Epithelial cell of proximal tubule (primary cell): ENCODE measurements at regions not wholly inside any gene's neighbourhood (a gene's known extent, or its start where the extent isn't known, plus 50 kb on each side); places are given as distances from the start of the nearest gene placed in this dataset.

Experiments used
- DNase-seq: peaks from one replicate; pipeline ENCODE4 v3.0.0-alpha.2; 2011; ENCODE audit warnings: low read depth
- H3K4me3 ChIP-seq: 2 replicates; pipeline ENCODE4 v1.5.1; 2011; ENCODE audit warnings: low read depth, mild to moderate bottlenecking, low read length
- TF ChIP-seq, protein P1 (sequence below): conservative IDR thresholded peaks from 2 replicates; pipeline ENCODE4 v1.5.1; 2012; ENCODE audit warnings: low read depth, mild to moderate bottlenecking, low read length

DNA sequence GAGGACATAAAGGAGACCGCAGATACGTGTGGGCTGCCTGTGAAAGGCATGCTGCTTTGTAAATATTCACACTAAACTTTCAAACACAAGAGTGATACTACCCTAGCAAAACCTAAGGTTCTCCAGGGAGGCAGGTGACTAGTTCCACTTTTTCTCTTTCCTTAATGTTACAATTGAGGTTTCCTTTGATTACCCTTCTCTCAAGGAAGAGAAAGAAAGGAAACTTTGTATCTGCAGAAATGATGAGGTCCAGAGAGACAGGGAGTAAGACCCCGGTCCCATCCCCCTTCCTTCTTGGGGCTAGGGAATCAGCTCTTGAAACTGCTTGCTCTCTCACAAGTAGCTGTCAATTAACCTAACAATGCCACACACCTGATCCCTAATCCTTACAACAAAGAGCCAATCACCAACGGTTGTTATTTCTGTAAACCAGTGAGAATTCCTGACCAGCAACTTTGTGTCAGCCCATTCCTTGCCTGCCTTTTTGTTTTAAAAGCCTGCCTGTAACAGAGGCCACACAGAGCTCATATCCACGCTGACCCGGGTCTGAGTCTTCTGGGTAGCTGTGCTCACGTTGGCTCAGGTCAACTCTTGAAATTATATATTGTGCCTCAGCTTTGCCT is 754.8 kb upstream of the FRG1 start:
- no peak overlapping the region for H3K4me3 ChIP-seq
- TF ChIP-seq, protein P1, sequence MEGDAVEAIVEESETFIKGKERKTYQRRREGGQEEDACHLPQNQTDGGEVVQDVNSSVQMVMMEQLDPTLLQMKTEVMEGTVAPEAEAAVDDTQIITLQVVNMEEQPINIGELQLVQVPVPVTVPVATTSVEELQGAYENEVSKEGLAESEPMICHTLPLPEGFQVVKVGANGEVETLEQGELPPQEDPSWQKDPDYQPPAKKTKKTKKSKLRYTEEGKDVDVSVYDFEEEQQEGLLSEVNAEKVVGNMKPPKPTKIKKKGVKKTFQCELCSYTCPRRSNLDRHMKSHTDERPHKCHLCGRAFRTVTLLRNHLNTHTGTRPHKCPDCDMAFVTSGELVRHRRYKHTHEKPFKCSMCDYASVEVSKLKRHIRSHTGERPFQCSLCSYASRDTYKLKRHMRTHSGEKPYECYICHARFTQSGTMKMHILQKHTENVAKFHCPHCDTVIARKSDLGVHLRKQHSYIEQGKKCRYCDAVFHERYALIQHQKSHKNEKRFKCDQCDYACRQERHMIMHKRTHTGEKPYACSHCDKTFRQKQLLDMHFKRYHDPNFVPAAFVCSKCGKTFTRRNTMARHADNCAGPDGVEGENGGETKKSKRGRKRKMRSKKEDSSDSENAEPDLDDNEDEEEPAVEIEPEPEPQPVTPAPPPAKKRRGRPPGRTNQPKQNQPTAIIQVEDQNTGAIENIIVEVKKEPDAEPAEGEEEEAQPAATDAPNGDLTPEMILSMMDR, result no peak
- DNase-seq, result no peak

DNA sequence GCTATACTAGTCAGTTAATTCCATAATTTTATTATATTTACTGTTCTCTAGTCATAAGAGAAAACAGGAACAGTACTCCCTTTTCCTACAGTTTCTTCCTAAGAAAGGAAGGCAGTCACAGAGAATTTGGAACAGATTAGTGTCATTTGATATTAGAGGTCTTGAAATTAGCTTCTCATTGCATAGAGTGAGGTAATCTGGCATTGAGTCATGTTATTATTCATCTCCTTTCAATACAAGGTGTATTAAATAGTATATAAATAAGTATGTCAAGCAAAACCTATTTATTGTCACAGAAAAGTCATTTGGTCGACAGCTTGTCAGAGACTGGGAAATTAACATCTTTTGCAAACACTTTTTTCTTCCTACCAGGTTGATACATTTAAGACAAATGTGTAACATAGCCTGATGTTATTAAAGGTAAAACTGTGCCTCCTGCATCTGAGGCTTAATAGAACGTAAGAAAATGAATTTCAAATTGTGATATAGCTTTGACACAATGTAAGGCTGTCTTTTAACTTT is 753.1 kb upstream of the FRG1 start:
- H3K4me3 ChIP-seq, result no peak overlapping the region
- TF ChIP-seq, protein P1, result no peak
- DNase-seq, result no peak

DNA sequence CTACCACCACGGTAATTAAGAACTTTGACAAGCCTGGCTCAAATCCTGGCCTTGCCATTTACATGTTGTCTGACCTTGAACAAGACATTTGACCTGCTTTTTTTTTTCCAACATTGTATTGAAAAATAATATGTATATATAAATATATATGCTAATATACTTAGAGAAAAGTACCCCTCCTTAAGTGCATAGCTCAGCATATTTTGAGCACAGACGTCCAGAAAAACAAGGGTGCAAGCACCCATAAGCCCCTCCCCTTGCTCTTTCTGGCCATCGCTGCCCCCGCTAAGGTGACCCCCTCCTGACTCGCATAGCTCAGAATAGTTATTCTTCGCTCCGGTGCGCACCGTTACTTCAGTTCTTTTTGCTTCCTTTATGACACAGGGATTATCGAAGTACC is 742.0 kb upstream of the FRG1 start:
- DNase-seq, result no peak
- TF ChIP-seq, protein P1, result no peak

DNA sequence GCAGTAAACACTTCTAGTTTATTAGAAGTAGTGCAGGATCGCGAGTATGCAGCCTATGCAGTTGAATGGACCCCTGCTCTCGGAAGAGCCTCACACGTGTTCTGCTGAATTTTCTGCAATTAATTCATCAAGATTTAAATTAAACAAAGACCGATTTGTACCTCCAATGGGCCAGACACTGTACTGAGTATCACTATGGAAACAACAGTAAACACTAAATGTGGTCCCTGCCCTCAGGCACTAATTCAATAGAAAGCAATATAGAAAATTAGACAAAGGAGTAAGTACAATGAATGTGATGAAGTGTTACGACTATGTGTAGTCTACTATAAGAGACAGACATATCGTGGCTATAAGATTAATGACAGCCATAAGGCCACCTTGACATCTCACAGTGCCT is 740.3 kb upstream of the FRG1 start:
- H3K4me3 ChIP-seq, result no peak overlapping the region
- TF ChIP-seq, protein P1, result no peak
- DNase-seq, result no peak

More for the DNA sequence above, 742.0 kb upstream of the FRG1 start:
- no peak overlapping the region for H3K4me3 ChIP-seq

DNA sequence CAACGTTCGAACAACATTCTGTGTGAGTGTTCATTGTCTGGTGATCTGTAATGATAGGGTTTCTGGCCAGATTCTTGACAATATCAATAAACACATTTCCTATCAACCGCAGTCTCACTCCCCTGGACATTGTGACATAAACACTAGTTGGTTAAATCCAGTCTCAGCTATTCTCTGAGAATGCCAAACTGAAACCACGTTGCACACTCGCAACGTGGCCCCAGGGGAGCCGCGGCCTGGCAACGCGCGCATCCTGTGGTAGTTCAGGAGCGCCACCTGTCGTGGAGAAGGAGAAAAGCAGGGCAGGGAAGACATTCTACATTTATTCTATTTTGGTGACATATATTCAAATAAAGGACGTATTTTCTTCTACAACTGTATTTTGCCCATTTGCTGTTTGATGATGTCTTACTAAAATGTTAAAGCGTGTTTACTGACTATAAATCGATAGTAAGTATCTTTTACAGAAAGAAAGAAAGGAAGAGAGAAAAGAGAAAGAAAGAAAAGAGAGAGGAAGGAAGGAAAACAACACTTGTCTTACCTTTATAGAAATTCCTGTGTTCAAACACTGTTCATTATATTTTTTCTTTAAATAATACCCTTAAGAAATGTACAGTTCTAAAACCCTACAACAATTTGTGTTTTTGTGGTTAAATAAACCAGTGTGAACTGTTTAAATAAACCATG is 738.3 kb upstream of the FRG1 start:
- no peak for DNase-seq
- TF ChIP-seq, protein P1, result peak; percentile 90
- peak overlapping the region; percentile 20 for H3K4me3 ChIP-seq

DNA sequence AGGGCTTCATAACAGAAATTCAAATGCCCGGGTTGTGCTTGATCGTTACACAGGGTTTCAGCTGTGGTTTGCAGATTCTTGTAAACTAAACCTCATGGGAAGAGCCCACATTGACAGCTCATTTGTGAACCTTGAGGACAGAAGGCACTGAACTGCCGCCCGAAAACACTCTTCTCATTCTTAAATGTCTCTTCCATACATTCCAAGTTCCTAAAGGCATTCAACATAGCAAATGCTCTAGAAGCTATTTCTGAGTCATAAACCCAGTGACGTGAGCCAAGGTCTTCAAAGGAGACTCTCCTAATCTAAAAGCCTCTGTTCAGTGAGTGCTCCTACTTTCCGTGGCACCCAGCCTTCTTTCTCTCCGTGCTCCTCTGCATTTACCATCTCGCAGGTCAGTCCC is 737.8 kb upstream of the FRG1 start:
- TF ChIP-seq, protein P1, result no peak
- H3K4me3 ChIP-seq, result peak overlapping the region; percentile 20
- no peak for DNase-seq
